GM19035 (cell line): ENCODE measurements at regions not wholly inside any gene's neighbourhood (a gene's known extent, or its start where the extent isn't known, plus 50 kb on each side); places are given as distances from the start of the nearest gene placed in this dataset.
"Not testable (repeated sequence)": the region's sequence is repeated elsewhere in the genome, so short reads cannot be mapped to it uniquely, and the experiment has no call there.

Experiments
- ATAC-seq: cut with Tn5 transposase; IDR thresholded peaks from one replicate; pipeline ENCODE4 v1.9.1; 2021; ENCODE audit not compliant: unreplicated experiment

GRCh38 chr3:176651622-176652021 is 545.7 kb downstream of the TBL1XR1 start:
- no peak for ATAC-seq

GRCh38 chr3:176650478-176650877 is 546.8 kb downstream of the TBL1XR1 start:
- ATAC-seq = no peak

GRCh38 chr3:176647987-176648386 is 549.3 kb downstream of the TBL1XR1 start:
- ATAC-seq = no peak

- no peak for ATAC-seq
These were observed 563.8 kb downstream of the TBL1XR1 start for GRCh38 chr3:176633511-176633910.

GRCh38 chr3:176632925-176633324 is 564.4 kb downstream of the TBL1XR1 start:
- no peak for ATAC-seq

GRCh38 chr3:176631165-176631564 is 566.1 kb downstream of the TBL1XR1 start:
- no peak for ATAC-seq

GRCh38 chr3:176628101-176628639 is 569.1 kb downstream of the TBL1XR1 start:
- ATAC-seq = no peak

GRCh38 chr3:176623468-176624150 is 573.7 kb downstream of the TBL1XR1 start:
- no peak for ATAC-seq

GRCh38 chr3:176619833-176620232 is 577.4 kb downstream of the TBL1XR1 start:
- no peak for ATAC-seq

- ATAC-seq = no peak
These were observed 581.5 kb downstream of the TBL1XR1 start for GRCh38 chr3:176615826-176616225.

- no peak for ATAC-seq
These were observed 585.6 kb downstream of the TBL1XR1 start for GRCh38 chr3:176611703-176612102.

- ATAC-seq = no peak
These were observed 587.9 kb downstream of the TBL1XR1 start for GRCh38 chr3:176609361-176609760.

GRCh38 chr3:176605553-176605952 is 591.7 kb downstream of the TBL1XR1 start:
- not testable (repeated sequence) for ATAC-seq

- ATAC-seq = no peak
These were observed 602.0 kb downstream of the TBL1XR1 start for GRCh38 chr3:176595307-176595706.

- ATAC-seq = no peak
These were observed 606.6 kb downstream of the TBL1XR1 start for GRCh38 chr3:176590722-176591121.

GRCh38 chr3:176587089-176587488 is 610.2 kb downstream of the TBL1XR1 start:
- peak; percentile 66 for ATAC-seq

GRCh38 chr3:176584413-176585176 is 612.7 kb downstream of the TBL1XR1 start:
- ATAC-seq = no peak

GRCh38 chr3:176583956-176584355 is 613.3 kb downstream of the TBL1XR1 start:
- no peak for ATAC-seq

- no peak for ATAC-seq
These were observed 615.7 kb downstream of the TBL1XR1 start for GRCh38 chr3:176581589-176581988.

- no peak for ATAC-seq
These were observed 617.5 kb downstream of the TBL1XR1 start for GRCh38 chr3:176579711-176580185.

GRCh38 chr3:176578316-176578715 is 619.0 kb downstream of the TBL1XR1 start:
- ATAC-seq = no peak

GRCh38 chr3:176577447-176577846 is 619.8 kb downstream of the TBL1XR1 start:
- ATAC-seq = no peak
